ENCODE measurements at regions not wholly inside any gene's neighbourhood (a gene's known extent, or its start where the extent isn't known, plus 50 kb on each side); places are given as distances from the start of the nearest gene placed in this dataset.

DNA sequence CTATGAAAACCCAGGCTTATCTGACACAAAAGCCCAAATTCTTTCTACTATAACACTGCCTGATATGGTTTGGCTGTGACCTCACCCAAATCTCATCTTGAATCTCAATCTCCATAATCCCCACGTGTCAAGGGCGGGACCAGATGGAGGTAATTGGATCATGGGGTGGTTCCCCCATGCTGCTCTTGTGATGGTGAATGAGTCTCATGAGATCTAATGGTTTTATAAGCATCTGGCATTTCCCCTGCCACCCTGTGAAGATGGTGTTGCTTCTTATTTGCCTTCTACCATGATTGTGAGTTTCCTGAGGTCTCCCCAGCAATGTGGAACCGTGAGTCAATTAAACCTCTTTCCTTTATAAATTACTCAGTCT, 123.3 kb upstream of the USP24 start:
- no peak for DNase-seq (ENCODE audit: low read depth in 2 of 2)

DNA sequence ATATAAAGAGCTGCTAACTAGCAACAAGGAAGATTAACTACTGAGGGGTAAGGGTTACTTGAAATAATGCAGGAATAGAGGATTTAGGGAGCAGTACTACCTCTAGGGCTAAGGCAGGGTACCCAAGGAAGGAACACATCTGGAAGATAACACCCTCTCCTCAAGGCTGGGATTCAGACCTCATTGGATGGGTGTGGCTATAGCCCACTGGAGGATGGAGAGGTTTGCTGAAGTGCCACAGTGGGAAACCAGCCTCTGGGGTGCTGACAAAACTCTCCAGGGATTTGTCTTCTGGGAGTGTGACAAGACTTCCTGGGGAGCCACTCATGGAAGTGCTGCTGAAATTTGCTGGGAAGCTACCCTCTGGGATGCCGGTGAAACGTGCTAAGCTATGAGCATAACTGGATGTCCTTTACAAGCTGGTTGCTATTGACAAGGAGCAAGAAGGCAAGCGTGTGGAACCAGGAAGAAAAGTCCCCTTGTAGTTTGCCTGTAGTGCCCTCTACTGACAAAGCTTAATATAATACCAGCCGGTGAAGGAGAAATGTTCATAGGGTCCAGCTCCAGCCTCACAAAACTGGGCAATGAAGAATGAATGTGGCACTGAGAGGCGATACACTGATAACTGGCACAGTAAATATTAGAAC, 122.8 kb upstream of the USP24 start:
- no peak for DNase-seq (ENCODE audit: low read depth in 2 of 2)

DNA sequence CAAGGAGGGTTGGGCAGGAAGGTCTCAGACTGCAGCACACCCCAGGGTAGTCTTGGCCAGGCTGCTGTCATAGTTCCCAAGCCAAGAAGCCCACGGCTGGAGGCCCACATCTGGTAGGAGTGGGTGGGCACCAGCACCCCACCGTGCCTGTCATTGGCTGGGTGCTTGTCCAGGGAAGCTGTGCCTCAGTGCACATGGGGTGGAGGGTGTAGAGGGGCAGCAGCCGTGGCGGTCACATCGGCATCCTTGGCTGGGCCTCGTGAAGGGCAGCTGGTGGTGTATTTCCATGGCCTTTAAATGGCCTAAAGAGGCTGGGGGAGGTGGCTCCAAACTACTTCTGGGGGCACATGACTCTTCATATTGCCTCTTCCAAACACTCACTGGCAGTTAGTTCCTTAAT, 119.6 kb upstream of the USP24 start:
- DNase-seq (ENCODE audit: low read depth in 2 of 2): no peak

DNA sequence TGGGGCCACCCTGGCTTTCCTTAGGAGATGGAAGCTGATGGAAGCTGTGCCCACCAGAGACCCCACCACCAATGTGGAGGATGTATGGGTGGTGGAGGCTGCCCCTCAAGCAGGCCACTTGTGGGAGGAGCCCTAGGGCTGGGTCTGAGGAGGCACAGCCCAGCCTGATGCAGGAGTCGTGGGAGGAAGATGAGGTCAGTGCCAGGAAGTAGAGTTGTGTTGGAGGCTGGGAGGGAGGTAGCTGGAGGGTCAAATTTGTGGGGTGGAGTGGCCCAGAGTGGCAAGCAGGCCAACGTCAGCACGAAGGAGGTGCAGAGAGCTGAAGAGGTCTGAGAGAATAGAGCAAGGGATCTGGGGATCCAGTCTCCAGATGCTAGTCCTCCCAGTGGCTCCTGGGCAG, 119.0 kb upstream of the USP24 start:
- no peak for DNase-seq (ENCODE audit: low read depth in 2 of 2)

DNA sequence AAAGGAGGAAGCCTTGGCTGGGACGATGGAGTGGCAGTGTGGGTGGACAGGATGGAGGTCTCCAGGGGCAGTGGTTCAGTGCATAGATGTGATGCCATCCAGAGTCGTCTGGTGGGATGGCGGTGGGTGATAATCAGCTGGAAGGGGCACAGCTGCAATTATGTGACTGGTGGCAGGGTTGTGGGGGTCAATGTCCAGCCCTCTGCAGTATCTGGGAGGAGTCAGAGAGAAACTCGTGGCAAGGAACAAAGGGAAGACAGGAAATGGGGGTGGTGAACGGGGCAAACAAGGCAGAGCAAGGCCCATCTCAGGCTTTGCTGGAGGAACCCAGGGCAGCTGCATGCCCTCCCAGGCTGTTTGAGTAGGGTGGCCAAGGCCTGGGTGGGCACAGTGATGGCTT, 118.3 kb upstream of the USP24 start:
- DNase-seq (ENCODE audit: low read depth in 2 of 2): no peak

DNA sequence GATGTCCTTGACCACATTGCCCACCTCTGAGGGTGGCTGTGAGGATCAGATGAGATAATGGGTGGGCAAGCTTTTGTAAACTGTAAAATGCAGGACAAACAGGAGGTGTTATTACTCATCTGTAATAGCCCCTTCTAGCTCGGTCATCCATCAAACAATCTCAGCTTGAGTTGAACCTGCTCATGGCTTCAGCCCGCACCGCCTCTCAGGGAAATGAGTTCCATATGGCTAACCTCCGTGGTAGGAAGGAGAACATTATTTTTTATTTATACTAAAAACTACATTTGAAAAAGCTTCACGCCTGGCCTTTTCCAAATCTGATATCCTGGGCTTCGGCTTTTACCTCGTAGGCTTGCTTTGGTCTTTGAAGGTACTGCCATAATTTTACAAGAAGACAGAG, 116.2 kb upstream of the USP24 start:
- no peak for DNase-seq (ENCODE audit: low read depth in 2 of 2)

DNA sequence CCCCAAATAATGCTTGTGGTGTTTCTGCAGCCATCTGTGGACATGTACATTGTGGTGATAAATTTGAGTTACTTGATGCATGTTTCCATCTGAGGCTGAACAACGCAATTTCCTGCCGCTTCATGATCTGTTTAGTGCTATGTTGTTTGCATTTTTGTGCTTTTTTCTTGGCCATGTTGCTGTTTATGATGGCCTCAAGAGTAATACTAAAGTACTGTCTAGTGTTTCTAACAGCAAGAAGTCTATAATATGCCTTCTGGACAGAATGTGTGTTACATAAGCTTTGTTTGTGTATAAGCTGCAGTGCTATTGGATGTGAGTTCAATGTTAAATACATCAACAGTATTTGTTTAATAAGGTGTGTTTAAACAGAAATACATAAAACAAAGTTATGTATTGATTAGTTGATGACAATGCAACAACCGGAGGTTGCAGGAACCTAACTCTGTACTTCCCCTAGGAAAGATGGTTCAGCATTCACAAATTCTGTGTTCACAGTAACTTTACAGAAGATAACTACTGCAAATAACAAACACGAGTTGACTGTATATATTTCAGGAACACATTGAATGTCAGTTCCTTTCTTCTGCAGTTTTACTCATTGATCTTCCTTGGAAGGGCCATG, 114.8 kb upstream of the USP24 start:
- no peak for DNase-seq (ENCODE audit: low read depth in 2 of 2)

DNA sequence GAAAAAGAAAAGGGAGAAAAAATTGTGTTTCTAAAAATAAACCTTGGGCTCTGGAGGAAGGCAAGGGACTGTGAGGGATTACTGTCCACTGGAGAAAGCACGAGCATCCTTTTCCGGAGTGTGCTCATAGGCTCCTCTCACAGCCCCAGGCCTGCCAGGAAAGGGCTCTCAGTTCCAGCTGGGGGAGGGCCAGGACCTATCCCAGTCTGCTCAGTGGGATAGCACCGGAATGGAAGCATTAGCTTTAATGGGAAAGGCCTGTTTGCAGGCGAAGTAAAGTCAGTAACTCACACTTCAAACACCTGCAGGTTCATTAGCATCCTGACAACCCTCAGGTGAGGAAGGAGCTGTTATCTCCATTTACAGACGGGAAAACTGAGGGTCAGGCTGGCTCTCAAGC, 113.9 kb upstream of the USP24 start:
- DNase-seq (ENCODE audit: low read depth in 2 of 2): no peak

DNA sequence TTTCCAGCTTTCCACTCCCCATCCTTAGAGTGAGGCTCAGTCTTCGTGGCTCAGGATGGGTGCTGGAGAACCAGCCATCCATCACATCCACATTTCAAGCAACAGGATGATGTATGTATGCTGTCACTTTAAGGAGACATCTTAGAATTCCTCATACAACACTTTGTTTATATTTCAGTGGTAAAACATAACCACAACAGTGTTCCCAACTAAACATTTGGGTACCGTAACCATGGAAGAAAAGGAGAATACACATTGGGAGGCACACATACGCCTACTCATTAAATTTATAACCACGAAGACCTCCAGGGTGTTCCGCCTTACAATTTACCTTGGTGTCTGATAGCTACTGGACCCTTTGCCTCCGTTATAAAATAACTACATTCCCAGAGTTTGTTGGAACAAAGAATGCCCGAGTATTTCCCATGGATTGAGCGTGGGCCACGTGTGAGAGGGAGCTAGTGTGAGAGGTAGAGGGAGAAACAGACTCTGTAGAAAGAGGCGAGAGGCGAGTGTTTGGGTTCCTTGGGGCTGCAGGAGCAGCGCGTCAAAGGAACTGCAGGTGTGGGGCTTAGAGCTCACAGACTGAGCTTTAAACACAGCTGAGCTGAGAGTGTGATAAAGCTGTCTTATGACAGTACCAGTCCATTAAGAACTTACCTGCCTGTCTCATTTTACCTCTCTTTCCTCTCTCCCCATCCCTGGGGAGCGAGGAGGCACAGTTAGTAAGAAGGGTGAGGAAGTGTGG, 111.5 kb upstream of the USP24 start:
- DNase-seq (ENCODE audit: low read depth in 2 of 2): no peak

DNA sequence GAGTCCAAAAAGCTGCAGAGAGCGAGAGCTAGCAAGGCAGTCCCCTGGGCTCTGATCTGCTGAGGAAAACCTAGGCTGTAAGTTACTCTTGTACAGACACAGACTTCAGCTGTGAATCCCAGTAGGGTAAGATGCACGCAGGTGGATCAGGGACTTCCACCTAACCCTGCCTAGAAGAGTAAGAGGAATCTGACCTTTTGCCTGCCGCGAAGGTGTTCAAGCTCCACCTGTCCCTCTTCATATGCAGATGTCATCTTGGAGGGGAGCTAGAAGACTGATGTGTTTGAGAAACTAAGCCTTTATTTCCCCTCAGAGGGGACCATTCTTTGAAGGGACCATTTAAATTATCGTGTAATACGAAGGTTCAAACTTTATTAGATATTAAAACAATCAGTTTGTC, 108.6 kb upstream of the USP24 start:
- DNase-seq (ENCODE audit: low read depth in 2 of 2): no peak

DNA sequence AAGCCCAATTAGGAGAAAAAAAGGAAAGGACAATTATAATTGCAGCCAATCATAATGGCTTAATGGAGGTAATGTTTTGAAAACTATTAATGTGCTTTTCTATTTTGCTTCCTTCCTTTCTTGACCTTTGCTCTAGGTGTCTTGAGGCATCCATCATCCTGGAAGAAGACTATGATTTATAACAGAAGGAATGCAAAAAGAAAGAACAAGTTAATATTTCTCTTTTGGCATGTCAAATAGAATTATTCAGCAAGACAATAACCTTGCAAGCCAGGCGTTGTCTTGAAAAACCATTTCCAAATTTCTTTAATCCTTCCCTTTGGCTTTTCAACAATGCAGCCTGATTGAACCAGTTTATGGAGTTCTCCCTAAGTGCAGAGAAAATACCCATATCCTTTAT, 107.7 kb upstream of the USP24 start:
- DNase-seq (ENCODE audit: low read depth in 2 of 2): no peak

DNA sequence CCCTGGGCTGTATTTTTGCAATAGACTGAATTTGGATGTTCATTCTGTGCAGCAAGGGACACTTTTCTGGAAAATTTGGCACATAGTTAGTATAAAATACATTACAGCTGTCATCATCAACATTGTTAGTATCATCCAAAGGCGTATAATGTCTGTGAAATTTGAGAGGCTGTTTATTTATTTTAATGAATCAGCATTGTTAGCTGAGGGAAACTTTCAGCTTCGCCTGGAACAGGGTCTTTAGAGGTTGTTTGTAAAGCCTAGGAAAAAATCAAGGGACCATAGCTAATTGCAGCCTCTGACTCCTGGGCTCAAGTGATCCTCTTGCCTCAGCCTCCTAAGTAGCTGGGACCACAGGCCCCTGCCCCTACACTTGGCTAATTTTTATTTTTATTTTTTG, 106.8 kb upstream of the USP24 start:
- DNase-seq (ENCODE audit: low read depth in 2 of 2): no peak

DNA sequence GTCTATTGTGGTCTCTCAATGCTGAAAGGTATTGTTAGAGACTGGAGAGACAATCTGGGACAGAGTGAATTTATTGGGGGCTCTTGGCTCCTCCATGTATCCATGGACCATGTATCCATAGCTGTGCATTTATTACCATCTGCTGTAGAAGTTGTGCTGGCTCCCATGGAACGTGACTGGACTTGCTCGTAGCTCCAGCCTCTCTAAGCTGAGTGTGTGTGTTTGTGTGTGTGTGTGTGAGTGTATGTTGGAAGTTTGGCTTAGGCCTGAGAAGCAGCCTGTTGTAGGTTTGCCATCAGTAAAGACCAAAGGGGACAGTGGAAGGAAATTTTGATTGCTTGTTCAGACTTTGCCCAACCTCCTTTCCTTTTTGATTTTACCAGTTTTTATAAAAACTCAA, 105.7 kb upstream of the USP24 start:
- no peak for DNase-seq (ENCODE audit: low read depth in 2 of 2)

DNA sequence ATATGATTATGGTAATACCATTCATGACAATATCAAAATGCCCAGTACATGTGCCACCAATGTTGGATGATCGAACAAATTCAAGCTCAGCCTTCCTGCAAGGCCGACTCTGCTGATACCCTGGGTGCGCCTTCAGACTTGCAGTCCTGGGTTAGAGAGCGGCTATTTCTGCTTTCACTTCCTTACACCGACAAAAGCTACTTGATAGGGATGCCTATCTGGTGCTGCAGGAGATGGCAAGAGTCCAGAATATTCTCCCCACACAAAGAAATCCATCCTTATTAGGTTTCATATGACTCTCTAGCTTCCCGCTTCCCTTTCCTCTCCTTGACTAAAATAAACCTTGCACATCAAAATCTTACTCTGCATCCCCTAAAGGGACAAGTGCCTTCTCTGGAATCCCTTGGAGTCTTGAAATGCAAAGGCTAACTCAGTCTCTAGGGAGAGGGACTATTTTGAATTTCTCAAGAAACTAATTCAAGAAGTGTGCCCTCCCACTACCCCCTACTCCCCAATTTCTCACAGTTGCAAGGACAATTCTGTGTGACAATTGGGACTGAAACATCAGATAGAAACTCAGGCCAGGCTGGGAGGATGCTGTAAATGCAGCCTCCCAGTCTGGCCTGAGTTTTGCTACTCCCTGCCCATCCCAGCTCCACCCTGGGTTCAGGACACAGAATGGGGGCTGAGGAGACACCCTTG, 103.1 kb upstream of the USP24 start:
- no peak for DNase-seq (ENCODE audit: low read depth in 2 of 2)

DNA sequence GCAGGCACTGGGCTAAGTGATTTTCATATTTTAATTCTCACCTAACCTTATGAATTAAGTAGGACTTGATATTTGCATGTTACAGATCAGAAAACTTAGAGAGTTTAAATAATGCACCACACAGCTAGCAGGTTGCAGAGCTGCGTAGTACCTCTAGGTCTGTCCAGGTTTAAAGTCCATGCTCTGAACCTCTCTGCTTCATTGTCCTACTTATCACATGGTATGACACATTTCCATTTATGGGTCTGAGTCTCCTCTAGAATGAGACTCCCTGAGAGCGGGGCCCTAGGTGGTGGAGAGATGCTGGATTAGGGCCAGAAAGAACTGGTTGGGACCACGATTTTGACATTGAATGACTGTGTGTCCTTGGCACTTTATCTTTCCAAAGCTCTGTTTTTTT, 102.5 kb upstream of the USP24 start:
- no peak for DNase-seq (ENCODE audit: low read depth in 2 of 2)

DNA sequence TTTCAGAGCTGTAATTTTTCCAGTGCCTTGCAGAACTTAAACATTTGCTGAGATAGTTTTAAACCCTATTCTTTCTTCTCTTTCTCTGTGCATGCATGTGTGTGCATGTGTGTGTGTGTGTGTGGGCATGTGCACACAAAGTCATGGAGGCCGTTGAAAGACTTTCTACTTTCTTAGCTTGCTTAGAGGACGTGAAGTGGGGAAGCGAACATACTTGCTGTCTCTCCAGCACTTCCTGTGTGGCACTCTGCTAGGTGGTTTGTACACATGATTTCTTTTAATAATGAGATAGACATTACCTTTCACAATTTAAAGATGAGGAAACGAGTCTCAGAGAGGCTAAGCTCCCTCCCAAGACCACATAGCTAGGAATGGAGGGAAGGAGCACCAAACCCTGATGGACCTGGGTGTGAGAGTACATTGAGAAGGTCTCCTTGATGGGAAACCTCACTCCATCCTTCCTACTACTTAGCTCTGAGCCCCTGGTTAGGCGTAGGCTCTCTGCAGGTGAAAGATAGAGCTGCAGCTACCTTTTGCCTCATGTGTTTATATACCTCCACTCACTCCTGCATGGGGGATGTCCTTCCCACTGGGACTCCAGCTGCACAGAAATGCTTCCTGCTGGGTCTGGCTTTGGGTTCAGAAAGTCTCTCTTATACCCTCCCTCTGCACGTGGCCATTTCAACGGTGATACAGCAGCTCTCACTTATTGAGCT, 101.9 kb upstream of the USP24 start:
- DNase-seq (ENCODE audit: low read depth in 2 of 2): no peak

DNA sequence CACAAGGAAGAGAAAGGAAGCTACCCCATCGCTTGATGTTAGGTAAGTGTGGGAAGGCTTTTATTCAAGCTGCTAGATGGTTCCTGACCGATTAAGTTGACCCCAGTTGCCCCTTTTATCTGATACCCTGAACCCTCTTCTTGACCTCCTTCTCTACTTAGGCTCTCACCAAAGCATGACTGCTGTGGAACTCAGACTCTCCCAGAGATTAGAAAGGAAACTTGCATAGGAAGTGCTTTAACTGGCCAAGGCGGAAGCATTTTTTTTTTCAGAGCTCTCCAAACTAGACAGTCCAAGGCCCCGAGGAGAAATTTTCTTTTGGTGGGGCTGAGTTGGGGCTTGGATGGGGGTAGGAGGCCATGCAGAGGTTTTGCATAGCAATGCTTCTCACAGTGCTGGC, 101.3 kb upstream of the USP24 start:
- no peak for DNase-seq (ENCODE audit: low read depth in 2 of 2)

DNA sequence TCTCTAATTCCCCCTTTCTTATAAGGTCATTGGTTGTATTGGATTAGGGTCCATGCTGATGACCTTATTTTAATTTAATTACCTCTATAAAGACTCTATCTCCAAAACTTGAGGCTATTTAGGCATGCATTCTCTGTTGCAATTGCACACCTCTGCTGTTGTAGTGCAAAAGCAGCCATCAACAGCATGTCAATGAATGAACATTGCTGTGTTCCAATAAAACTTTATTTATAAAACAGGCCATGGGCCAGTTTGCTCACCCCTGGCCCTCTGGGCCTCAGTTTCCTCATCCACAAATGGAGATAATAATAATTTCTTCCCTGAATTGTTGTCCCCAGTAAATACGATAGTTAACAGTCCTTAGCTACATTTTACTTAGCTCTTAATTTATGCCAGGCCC, 100.4 kb upstream of the USP24 start:
- no peak for DNase-seq (ENCODE audit: low read depth in 2 of 2)

DNA sequence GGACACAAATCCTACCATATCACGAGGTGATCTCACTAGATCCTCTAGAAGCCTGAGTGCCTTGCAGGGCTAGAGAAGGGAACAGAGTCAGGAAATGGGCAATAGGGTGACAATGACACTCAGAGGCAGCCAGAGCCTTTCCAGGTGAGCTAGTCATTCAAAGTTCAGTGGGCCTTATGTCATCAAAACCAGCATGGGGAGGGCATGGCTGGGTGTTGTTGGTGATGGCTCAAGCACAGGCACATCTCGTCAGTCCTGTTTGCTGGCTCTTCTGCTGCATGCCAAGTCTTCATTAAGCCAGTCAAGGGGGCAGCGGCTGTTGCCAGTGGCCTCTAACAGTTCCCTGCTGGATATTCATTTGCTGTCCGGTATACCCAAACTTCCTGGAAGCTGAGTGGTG, 99.6 kb upstream of the USP24 start:
- DNase-seq (ENCODE audit: low read depth in 2 of 2): no peak

DNA sequence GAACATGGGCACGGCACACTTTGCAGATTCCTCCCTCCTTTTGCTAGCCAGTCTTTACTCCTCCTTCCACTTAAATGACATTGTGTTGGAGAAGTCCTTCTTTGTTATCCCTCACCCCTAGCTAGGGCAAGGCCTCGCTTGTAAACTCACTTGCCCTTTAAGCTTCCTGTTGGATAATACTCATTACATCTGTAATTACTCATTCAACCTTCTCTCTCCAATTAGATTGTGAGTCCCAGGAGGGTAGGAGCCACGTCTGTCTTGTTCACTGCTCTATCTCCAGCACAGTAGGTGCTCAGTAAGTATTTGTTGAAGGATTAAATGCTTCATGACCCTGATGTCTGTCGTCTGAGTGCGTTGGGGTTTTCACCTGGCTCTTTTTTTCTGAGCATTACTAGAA, 98.7 kb upstream of the USP24 start:
- no peak for DNase-seq (ENCODE audit: low read depth in 2 of 2)

DNA sequence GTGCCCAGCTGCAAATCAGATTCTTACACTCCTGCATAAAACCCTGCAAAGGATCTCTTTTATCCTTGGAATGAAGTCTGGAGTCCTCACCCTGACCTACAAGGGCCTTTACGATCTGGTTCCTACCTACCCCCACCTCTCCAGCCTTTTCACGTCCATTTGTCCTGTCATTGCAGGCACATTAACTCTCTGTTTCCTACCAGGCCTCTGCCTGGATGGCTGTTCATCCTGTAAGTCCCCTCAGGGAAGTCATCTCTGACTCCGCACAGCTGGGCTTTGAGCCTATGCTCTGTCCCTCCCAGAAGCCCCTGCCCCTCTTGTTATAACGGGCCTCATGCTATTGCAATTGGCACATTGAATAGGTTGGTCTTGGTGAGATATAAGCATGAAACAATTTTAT, 96.8 kb upstream of the USP24 start:
- no peak for DNase-seq (ENCODE audit: low read depth in 2 of 2)

DNA sequence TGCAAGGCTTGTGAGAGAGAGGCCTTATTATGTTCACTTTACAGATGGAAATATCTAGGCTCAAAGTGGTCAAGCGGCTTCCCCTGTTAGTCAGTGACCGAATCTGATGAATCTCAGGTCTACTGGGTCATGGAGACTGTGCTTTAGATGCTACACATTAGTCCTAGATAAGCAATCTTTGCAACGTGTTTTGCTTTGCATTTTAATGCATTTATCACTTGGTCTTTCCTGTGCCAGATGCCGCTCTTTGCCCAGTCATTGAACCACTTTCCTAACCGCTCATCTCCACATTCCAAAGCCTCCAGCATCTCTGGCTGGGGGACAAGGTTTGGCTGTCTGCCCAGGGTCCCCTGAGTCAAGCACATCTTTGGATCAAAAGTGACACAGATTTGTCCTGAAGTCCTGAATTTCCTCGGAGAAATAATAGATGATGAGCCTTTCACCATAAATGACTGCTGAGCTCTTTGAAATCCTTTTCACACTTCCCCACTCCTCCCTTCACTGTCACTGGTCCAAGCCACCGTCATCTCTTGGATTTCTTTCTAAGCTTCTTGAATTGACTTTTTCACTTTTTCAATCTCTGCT, 96.0 kb upstream of the USP24 start:
- DNase-seq (ENCODE audit: low read depth in 2 of 2): no peak
